ENCODE measurements at regions not wholly inside any gene's neighbourhood (a gene's known extent, or its start where the extent isn't known, plus 50 kb on each side); places are given as distances from the start of the nearest gene placed in this dataset.

GRCh38 chr4:18815081-18815778 lies 793.7 kb upstream of the LCORL start:
- no peak for TF ChIP-seq CTCF (IDR thresholded peaks at IDR 0.05; ENCODE audit: insufficient read depth, low read length)
- no peak for TF ChIP-seq POLR2AphosphoS5 (IDR thresholded peaks at IDR 0.05; ENCODE audit: low read depth)
- TF ChIP-seq REST (IDR thresholded peaks at IDR 0.05; ENCODE audit: insufficient replicate concordance, low read depth) = no peak
- no peak for TF ChIP-seq SPI1 (IDR thresholded peaks at IDR 0.05; ENCODE audit: borderline replicate concordance, low read depth)

Measured in HL-60 (cell line).